HG03135 (cell line): ENCODE measurements at regions not wholly inside any gene's neighbourhood (a gene's known extent, or its start where the extent isn't known, plus 50 kb on each side); places are given as distances from the start of the nearest gene placed in this dataset.
"Not testable (repeated sequence)": the region's sequence is repeated elsewhere in the genome, so short reads cannot be mapped to it uniquely, and the experiment has no call there.

Source experiments
- ATAC-seq: cut with Tn5 transposase; IDR thresholded peaks from one replicate; pipeline ENCODE4 v1.9.1; 2021; ENCODE audit warnings: mild to moderate bottlenecking, moderate library complexity; ENCODE audit not compliant: unreplicated experiment

GRCh38 chr3:66629150-66629981, 128.5 kb upstream of the LRIG1 start:
- no peak for ATAC-seq

GRCh38 chr3:66629982-66630368, 129.2 kb upstream of the LRIG1 start:
- no peak for ATAC-seq

GRCh38 chr3:66633402-66634381, 132.9 kb upstream of the LRIG1 start:
- no peak for ATAC-seq

GRCh38 chr3:66638717-66639116, 137.9 kb upstream of the LRIG1 start:
- no peak for ATAC-seq

GRCh38 chr3:66639809-66640356, 139.1 kb upstream of the LRIG1 start:
- ATAC-seq = no peak

GRCh38 chr3:66642019-66642418, 141.2 kb upstream of the LRIG1 start:
- ATAC-seq = no peak

- no peak for ATAC-seq
Observed at GRCh38 chr3:66642484-66642883, 141.7 kb upstream of the LRIG1 start.

GRCh38 chr3:66644549-66644948, 143.7 kb upstream of the LRIG1 start:
- no peak for ATAC-seq

GRCh38 chr3:66648975-66649374, 148.2 kb upstream of the LRIG1 start:
- ATAC-seq = no peak

GRCh38 chr3:66651520-66651919, 150.7 kb upstream of the LRIG1 start:
- not testable (repeated sequence) for ATAC-seq

- ATAC-seq = not testable (repeated sequence)
Observed at GRCh38 chr3:66652100-66652499, 151.3 kb upstream of the LRIG1 start.

GRCh38 chr3:66655044-66655443, 154.2 kb upstream of the LRIG1 start:
- no peak for ATAC-seq

GRCh38 chr3:66655671-66656070, 154.8 kb upstream of the LRIG1 start:
- no peak for ATAC-seq

- ATAC-seq = no peak
Observed at GRCh38 chr3:66656609-66657008, 155.8 kb upstream of the LRIG1 start.

- no peak for ATAC-seq
Observed at GRCh38 chr3:66659056-66659455, 158.2 kb upstream of the LRIG1 start.

GRCh38 chr3:66661628-66662027, 160.8 kb upstream of the LRIG1 start:
- ATAC-seq = no peak

GRCh38 chr3:66662894-66663293, 162.1 kb upstream of the LRIG1 start:
- no peak for ATAC-seq

GRCh38 chr3:66665021-66665695, 164.3 kb upstream of the LRIG1 start:
- no peak for ATAC-seq

GRCh38 chr3:66666362-66666761, 165.5 kb upstream of the LRIG1 start:
- no peak for ATAC-seq

GRCh38 chr3:66667263-66667662, 166.4 kb upstream of the LRIG1 start:
- no peak for ATAC-seq

GRCh38 chr3:66671291-66671690, 170.5 kb upstream of the LRIG1 start:
- no peak for ATAC-seq
